Germinal center (tissue), 1 donor: ENCODE measurements at regions not wholly inside any gene's neighbourhood (a gene's known extent, or its start where the extent isn't known, plus 50 kb on each side); places are given as distances from the start of the nearest gene placed in this dataset.
"Not testable (repeated sequence)": the region's sequence is repeated elsewhere in the genome, so short reads cannot be mapped to it uniquely, and the experiment has no call there.

Source experiments
- DNase-seq: peaks from one replicate; pipeline ENCODE4 v3.0.0; 2012; ENCODE audit warnings: mixed read lengths, low spot score

- no peak for DNase-seq
These were observed 224.8 kb downstream of the RPAP3 start for GRCh38 chr12:47481041-47481440.

DNA sequence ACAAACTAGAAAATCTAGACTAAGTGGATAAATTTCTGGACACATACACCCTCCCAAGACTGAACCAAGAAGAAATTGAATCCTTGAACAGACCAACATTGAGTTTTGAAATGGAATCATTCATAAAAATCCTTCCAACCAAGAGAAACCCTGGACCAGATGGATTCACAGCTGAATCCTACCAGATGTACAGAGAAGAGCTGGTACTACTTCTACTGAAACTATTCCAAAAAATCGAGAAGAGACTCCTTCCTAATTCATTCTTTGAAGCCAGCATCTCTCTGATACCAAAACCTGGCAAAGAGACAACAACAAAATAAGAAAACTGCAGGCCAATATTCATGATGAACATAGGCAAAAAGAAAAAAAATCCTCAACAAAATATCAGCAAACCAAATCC lies 227.4 kb downstream of the RPAP3 start:
- no peak for DNase-seq

- DNase-seq, result no peak
These were observed 232.7 kb downstream of the RPAP3 start for GRCh38 chr12:47473091-47473490.

GRCh38 chr12:47470349-47470748 lies 235.5 kb downstream of the RPAP3 start:
- not testable (repeated sequence) for DNase-seq

GRCh38 chr12:47463918-47464317 lies 241.9 kb downstream of the RPAP3 start:
- not testable (repeated sequence) for DNase-seq

GRCh38 chr12:47458279-47458678 lies 247.6 kb downstream of the RPAP3 start:
- no peak for DNase-seq

- no peak for DNase-seq
These were observed 256.0 kb downstream of the RPAP3 start for GRCh38 chr12:47449797-47450196.

- DNase-seq, result no peak
These were observed 263.5 kb downstream of the RPAP3 start for GRCh38 chr12:47442310-47442709.

GRCh38 chr12:47441490-47441889 lies 264.3 kb downstream of the RPAP3 start:
- no peak for DNase-seq

GRCh38 chr12:47438175-47438574 lies 267.7 kb downstream of the RPAP3 start:
- no peak for DNase-seq

- DNase-seq, result no peak
These were observed 268.3 kb downstream of the RPAP3 start for GRCh38 chr12:47437570-47437969.

- DNase-seq, result no peak
These were observed 272.0 kb downstream of the RPAP3 start for GRCh38 chr12:47433876-47434275.

GRCh38 chr12:47426678-47427309 lies 279.0 kb downstream of the RPAP3 start:
- DNase-seq, result not testable (repeated sequence)

DNA sequence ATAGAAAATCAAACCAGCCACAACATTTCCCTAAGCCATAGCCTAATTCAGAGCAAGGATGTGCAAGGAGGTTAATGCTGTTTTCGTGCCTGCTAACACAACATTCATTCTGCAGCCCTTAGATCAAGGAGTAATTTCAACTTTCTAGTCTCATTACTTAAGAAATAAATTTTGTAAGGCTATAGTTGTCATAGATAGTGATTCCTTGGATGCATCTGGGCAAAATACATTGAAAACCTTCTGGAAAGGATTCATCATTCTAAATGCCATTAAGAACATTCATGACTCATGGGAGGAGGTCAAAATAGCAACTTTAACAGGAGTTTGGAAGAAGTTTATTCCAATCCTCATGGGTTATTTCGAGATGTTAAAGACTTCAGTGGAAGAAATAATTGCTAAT lies 283.2 kb downstream of the RPAP3 start:
- no peak for DNase-seq

- no peak for DNase-seq
These were observed 286.3 kb downstream of the RPAP3 start for GRCh38 chr12:47419497-47419896.

DNA sequence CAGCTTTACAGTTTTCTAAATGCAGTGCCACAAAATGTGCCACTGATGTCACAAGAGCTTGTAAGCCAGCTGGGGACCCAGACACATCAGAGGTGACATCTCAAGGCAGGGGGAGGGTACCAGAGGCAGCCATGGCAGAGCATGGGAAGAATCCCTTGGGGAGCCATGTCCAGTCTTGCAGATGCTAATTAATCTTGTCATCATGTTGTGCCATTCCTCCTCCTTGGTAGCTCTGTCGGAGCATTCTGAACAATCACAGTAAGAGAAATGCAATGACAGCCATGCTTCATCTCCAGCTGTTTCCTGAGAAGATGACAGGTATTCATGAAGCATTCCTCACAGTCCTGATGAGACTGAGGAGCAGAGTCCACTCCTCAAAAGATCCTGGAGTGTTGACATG lies 287.9 kb downstream of the RPAP3 start:
- DNase-seq, result no peak

GRCh38 chr12:47417121-47417520 lies 288.7 kb downstream of the RPAP3 start:
- no peak for DNase-seq

DNA sequence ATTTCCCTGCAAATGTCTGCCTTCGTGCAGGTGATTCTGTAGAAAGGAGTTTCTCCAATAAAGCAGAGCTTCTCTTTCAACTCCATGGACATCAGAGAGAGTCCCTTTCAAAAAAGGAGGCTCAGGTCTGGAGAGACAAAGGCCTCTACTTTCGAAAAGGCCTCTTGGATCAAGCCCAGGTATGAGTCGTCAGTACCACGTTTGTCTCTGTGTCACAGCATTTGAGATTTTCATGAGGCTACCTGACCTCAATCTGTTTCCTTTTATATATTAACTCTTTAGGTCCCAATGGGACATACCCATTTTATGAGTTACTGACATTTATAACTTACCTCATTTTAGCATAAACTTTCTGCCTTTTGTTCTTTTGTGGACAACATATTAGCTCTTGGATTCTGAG lies 290.8 kb downstream of the RPAP3 start:
- no peak for DNase-seq

DNA sequence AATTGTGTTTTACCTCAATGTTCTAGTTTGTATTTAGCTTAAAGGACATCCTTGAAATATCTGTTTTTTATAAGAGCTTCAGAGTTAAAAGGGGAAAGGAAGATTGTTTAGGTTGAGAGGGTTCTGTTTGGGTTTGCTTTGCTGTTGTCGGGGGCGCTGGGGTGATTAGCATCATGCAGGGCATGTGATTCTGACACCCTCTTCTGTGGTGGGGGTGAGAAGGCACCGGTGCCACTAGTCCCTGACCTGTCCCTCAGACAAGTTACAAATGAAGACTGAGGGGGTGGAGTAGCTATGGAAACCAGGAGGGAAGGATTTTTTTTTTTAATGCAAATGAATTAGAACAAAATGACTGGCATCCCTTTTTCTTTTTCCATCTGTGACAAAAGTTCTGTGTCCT lies 291.3 kb downstream of the RPAP3 start:
- DNase-seq, result no peak

DNA sequence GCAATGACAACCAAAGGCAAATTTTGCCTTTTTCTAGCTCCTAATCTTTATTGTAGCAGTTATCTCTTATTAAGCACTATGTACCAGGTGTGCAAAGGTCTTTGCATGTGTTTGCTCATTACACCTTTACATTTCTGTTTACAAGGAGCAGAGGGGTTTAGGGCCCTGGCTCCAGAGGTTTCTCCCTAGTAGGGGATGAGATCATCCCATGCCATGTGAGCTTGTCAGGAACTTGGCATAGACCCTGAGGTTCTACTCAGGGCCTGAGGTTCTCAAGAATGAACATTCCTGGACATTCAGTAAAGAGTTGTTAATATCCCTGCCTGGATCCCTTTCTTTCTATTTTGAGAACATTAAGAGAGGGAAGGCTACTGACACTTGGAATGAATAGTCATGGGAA lies 292.0 kb downstream of the RPAP3 start:
- DNase-seq, result no peak

DNA sequence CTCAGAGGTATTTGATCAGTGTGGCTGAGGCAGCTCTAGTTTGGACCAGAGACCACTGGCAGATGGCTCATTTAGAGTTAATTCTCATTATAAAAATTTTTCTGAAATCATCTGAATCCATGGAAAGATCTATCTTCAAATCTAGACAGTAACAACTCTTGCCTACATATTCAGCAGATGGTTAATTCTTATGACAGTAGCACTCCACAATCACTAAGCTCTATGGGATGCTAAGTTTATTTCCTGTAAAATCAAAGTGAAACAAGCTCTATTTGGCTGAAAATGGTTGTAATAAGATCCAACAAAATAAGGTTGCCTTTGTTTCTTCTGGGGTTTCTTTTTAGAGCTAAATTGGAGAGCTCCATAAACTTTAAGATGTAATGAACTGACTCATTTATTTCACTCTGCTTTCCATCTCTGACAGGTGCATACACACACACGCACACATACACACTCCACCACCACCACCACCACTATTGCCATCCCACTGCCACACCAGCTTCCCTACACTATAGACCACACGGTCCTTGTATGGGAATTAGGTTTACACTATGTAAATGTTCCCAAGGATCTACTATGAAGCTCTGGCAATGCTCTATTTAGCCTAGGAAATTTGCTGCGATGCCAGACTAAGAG lies 293.1 kb downstream of the RPAP3 start:
- DNase-seq, result no peak

- DNase-seq, result no peak
These were observed 293.9 kb downstream of the RPAP3 start for GRCh38 chr12:47411966-47412365.

GRCh38 chr12:47410862-47411261 lies 295.0 kb downstream of the RPAP3 start:
- no peak for DNase-seq

DNA sequence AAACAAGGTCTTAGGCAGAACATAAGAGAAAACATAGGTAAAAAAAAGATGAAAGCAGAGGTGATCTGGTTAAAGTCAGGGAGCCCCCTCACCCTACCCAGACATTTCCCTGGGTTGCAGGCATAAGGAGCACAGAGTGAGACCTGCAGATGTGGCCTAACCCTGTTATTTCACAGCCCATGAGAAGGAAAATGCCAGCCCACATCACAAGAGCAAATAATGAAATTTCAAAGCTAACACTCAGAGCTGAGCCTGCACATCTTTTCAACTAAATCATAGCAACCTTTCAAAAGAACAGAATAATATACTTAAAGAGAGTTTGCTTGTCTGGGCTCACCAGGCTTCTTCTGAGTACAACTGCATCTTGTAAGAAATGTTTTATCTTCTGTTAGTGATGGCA lies 295.4 kb downstream of the RPAP3 start:
- no peak for DNase-seq
